ENCODE measurements at regions not wholly inside any gene's neighbourhood (a gene's known extent, or its start where the extent isn't known, plus 50 kb on each side); places are given as distances from the start of the nearest gene placed in this dataset.

- TF ChIP-seq CTCF (conservative IDR thresholded peaks at IDR 0.05 in 1 of 2, IDR thresholded peaks at IDR 0.05 in 1 of 2; ENCODE audit: low read depth in 1 of 2, low read length in 2 of 2): no peak
- TF ChIP-seq EZH2 (IDR thresholded peaks at IDR 0.05; ENCODE audit: low read length, missing control alignments): no peak
These were observed 435.3 kb downstream of the C4orf33 start for GRCh38 chr4:129531253-129531652.

Measured in fibroblast of lung (primary cell).